HG02884 (cell line): ENCODE measurements at regions not wholly inside any gene's neighbourhood (a gene's known extent, or its start where the extent isn't known, plus 50 kb on each side); places are given as distances from the start of the nearest gene placed in this dataset.

Experiments used
- ATAC-seq: cut with Tn5 transposase; IDR thresholded peaks from one replicate; pipeline ENCODE4 v1.9.1; 2021; ENCODE audit warnings: mild to moderate bottlenecking, moderate library complexity; ENCODE audit not compliant: unreplicated experiment

GRCh38 chr3:42013691-42014457 is 52.0 kb upstream of the ULK4 start:
- no peak for ATAC-seq

DNA sequence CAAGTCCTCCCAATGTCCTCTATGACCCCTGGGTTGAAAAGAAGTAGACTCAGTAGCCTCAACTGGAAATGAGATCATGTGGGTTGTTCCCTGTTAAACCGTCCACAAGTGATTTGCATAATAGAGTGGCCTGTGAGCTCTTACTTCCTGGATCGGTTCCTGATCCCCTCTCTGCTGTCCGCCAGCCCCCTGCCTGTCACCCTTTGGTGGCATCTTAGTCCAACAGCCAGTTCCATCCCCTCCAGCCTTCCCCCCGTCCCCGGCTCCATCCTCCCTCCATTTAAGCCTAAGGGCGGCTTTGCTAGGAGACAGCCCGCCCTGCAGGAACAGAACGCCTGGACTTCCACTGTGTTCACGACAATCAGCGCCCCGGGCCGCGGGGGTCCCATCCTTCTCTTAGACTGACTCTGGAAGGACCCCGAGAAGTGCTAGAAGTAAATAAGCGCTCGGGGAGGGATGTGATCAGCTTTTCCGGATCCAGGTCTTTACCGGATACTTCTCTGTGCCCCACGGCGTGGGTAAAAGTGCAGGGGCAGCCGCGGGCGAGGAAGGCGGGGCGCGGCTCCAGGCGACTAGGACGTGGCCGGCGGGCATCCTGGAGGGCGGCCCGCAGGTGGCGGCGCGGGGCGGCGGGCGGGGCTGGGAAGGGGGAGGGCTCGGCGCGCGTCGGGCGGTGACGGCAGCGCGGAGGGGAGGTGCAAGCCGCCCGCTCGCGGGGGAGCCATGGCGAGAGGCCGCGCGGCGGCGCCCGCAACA is 51.2 kb upstream of the ULK4 start:
- ATAC-seq = peak; percentile 85

DNA sequence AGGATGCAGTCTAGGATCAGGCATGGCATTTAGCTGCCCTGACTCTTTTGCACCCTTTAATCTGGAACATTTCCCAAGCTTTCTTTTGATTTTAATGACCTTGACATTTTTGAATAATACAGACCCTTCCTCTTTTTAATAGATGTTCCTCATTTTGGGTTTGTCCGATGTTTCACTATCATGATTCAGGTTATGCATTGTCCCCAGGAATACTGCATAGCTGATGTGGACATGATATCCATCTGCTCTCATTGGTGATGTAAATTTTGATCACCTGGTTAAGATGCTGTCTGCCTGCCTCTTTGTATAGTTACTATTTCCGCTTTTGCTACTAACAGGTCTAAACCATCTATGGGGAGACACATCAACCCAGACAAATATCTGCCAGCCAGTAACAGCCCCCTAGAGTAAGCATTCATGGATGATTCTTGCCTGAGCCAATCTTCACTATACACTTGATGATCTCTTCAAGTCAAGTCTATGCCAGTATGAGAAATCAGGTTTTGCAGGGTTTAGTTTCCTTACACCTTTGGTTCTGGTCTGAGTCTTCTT is 50.6 kb upstream of the ULK4 start:
- ATAC-seq = peak; percentile 31
